SU-DHL-6 (cell line): ENCODE measurements at regions not wholly inside any gene's neighbourhood (a gene's known extent, or its start where the extent isn't known, plus 50 kb on each side); places are given as distances from the start of the nearest gene placed in this dataset.

Experiments used
- H2AFZ ChIP-seq: fragments of 200-600 bp; sonication (generic); 2 replicates; pipeline ENCODE4 v1.6.1; 2014; ENCODE audit warnings: low read depth, mild to moderate bottlenecking, moderate library complexity, mixed read lengths, antibody characterized with exemption, low read length; ENCODE audit not compliant: severe bottlenecking
- H3F3A ChIP-seq: fragments of 200-600 bp; shearing (Covaris generic); 2 replicates; pipeline ENCODE4 v1.6.0; 2016; ENCODE audit warnings: antibody characterized with exemption, mild to moderate bottlenecking; ENCODE audit not compliant: insufficient read depth
- H3K27ac ChIP-seq: fragments of 200-600 bp; sonication (generic); 2 replicates; pipeline ENCODE4 v1.5.1; 2016; ENCODE audit warnings: low read depth, mild to moderate bottlenecking, low read length, moderate library complexity, mixed read lengths
- H3K27me3 ChIP-seq: fragments of 200-600 bp; sonication (generic), shearing (Covaris generic); 2 replicates; pipeline ENCODE4 v1.6.0; 2014; ENCODE audit warnings: mild to moderate bottlenecking, low read length
- H3K36me3 ChIP-seq: fragments of 200-600 bp; sonication (generic); 2 replicates; pipeline ENCODE4 v1.6.1; 2014; ENCODE audit warnings: mild to moderate bottlenecking, low read length, mixed read lengths
- H3K4me2 ChIP-seq: fragments of 300-600, 200-600 bp; shearing (Covaris generic), sonication (generic); 2 replicates; pipeline ENCODE4 v1.6.0; 2014; ENCODE audit warnings: low read length, low read depth, mild to moderate bottlenecking; ENCODE audit not compliant: poor library complexity, severe bottlenecking
- H3K4me3 ChIP-seq: fragments of 200-600 bp; sonication (generic); 2 replicates; pipeline ENCODE4 v1.5.1; 2014; ENCODE audit warnings: antibody characterized with exemption, low read length, mild to moderate bottlenecking, mixed read lengths; ENCODE audit not compliant: insufficient read depth, poor library complexity, severe bottlenecking
- H3K79me2 ChIP-seq: fragments of 200-600 bp; sonication (generic); 2 replicates; pipeline ENCODE4 v1.6.1; 2014; ENCODE audit warnings: mild to moderate bottlenecking, low read length, moderate library complexity; ENCODE audit not compliant: insufficient read depth
- H3K9ac ChIP-seq: fragments of 200-600 bp; sonication (generic); 2 replicates; pipeline ENCODE4 v1.7.0; 2014; ENCODE audit warnings: mild to moderate bottlenecking, low read length
- H3K9me2 ChIP-seq: fragments of 200-600 bp; sonication (generic); replicated peaks from 2 replicates; pipeline ENCODE4 v1.6.1; 2014; ENCODE audit warnings: low read length; ENCODE audit not compliant: insufficient read depth
- H3K9me3 ChIP-seq: fragments of 200-600 bp; sonication (generic); 2 replicates; pipeline ENCODE4 v1.6.1; 2014; ENCODE audit warnings: low read length, mixed read lengths; ENCODE audit not compliant: insufficient read depth
- H4K20me1 ChIP-seq: fragments of 200-600 bp; sonication (generic); 2 replicates; pipeline ENCODE4 v1.6.1; 2014; ENCODE audit warnings: low read depth, mild to moderate bottlenecking, antibody characterized with exemption, low read length, moderate library complexity, mixed read lengths
- EZH2phosphoT487 ChIP-seq: fragments of 200-600 bp; sonication (generic), shearing (Covaris generic); conservative IDR thresholded peaks from 2 replicates; pipeline ENCODE4 v1.6.1; 2018; ENCODE audit warnings: mild to moderate bottlenecking, antibody characterized with exemption, low read length, moderate library complexity, mixed read lengths
- TF ChIP-seq, protein P1 (sequence below): fragments of 200-600 bp; sonication (generic); IDR thresholded peaks from one replicate; pipeline ENCODE4 v1.5.1; 2017; ENCODE audit warnings: antibody characterized with exemption, mild to moderate bottlenecking, low read length, moderate library complexity; ENCODE audit not compliant: insufficient read depth, poor library complexity, severe bottlenecking

DNA sequence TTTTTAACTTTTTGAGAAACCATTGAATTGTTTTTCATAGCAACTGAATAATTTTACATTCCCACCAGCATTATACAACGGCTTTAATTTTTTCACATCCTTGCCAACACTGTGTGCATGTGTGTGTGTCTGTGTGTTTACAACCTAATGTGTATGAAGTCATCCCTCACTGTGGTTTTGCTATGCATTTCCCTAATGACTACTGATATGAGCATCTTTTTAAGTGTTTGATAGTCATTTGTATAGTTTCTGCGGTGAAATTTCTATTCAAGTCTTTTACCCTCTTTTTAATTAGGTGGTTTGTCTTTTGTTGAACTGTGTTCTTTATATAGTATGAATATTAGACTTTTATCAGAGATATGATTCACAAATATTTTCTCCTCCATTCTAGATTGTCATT, 263.1 kb upstream of the COX7C start:
- no peaks in the 10 kb centered on the region for H4K20me1 ChIP-seq
- H3K4me2 ChIP-seq: no peak overlapping the region
- no peaks in the 10 kb centered on the region for H3K9me2 ChIP-seq
- H3F3A ChIP-seq: no peaks in the 10 kb centered on the region
- no peaks in the 10 kb centered on the region for H3K36me3 ChIP-seq
- H3K27me3 ChIP-seq: no peaks in the 10 kb centered on the region
- H3K9me3 ChIP-seq: no peaks in the 10 kb centered on the region
- no peaks in the 10 kb centered on the region for H3K79me2 ChIP-seq
- no peak overlapping the region for H3K4me3 ChIP-seq
- H2AFZ ChIP-seq: no peak overlapping the region
- no peak for TF ChIP-seq EZH2phosphoT487
- TF ChIP-seq, protein P1, sequence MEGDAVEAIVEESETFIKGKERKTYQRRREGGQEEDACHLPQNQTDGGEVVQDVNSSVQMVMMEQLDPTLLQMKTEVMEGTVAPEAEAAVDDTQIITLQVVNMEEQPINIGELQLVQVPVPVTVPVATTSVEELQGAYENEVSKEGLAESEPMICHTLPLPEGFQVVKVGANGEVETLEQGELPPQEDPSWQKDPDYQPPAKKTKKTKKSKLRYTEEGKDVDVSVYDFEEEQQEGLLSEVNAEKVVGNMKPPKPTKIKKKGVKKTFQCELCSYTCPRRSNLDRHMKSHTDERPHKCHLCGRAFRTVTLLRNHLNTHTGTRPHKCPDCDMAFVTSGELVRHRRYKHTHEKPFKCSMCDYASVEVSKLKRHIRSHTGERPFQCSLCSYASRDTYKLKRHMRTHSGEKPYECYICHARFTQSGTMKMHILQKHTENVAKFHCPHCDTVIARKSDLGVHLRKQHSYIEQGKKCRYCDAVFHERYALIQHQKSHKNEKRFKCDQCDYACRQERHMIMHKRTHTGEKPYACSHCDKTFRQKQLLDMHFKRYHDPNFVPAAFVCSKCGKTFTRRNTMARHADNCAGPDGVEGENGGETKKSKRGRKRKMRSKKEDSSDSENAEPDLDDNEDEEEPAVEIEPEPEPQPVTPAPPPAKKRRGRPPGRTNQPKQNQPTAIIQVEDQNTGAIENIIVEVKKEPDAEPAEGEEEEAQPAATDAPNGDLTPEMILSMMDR: no peak
- H3K27ac ChIP-seq: no peak overlapping the region
- H3K9ac ChIP-seq: no peak overlapping the region

DNA sequence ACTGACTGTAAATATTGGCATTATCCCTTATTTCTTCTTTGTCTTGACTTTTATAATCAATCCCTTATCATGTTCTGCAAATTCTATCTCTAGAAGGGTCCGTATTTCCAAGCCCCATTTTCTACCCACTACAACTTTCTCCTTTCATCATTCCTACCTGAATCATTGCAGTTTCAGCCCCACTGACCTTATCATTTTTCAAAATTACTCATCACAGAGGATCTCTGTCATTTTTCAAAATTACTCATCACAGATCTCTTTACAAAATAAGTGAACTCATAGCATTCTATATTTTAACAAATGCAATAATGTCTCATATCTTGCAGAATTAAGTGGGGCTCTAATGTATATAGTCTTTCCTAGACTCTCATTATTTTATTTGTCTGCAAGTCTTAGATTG, 256.9 kb upstream of the COX7C start:
- Histone ChIP-seq H3K9me2 (no peaks in the 10 kb centered on the region), H3K27me3 (no peaks in the 10 kb centered on the region), H3K9ac (no peak overlapping the region), H3K79me2 (no peaks in the 10 kb centered on the region), H4K20me1 (no peaks in the 10 kb centered on the region), H3K4me2 (no peak overlapping the region), H3K4me3 (no peak overlapping the region), H2AFZ (no peak overlapping the region), H3K27ac (no peak overlapping the region), H3K36me3 (no peaks in the 10 kb centered on the region), H3F3A (no peaks in the 10 kb centered on the region), H3K9me3 (no peaks in the 10 kb centered on the region)
- no peak for TF ChIP-seq EZH2phosphoT487
- TF ChIP-seq, protein P1: no peak

DNA sequence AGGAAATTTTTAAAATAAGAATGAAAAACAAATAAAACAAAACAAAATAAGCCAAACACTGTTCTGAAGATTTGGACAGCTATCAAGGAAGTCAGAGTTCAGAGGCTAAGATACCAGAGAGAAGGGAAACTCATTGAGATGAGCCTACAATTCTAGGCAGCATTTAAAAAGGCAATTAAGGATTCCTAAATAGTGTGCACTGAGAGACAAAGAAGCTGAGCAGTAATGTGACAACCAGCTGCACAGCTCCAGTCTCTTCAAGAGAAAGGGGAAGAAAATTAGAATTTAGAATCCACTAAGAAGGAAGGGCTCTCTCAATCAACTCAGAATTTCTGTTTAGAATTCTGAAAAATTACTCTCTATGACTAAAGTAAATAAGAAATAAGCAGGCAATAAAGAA, 246.7 kb upstream of the COX7C start:
- no peak for TF ChIP-seq EZH2phosphoT487
- TF ChIP-seq, protein P1: no peak

More for the DNA sequence above, 246.7 kb upstream of the COX7C start:
- Histone ChIP-seq H3K27ac (no peak overlapping the region), H3K36me3 (no peaks in the 10 kb centered on the region), H2AFZ (no peak overlapping the region), H3K79me2 (no peaks in the 10 kb centered on the region), H4K20me1 (no peaks in the 10 kb centered on the region), H3K9me2 (no peaks in the 10 kb centered on the region), H3K9me3 (no peaks in the 10 kb centered on the region), H3F3A (no peaks in the 10 kb centered on the region), H3K4me3 (no peak overlapping the region), H3K27me3 (no peaks in the 10 kb centered on the region), H3K4me2 (no peak overlapping the region), H3K9ac (no peak overlapping the region)
